GM13977 (cell line): ENCODE measurements at regions not wholly inside any gene's neighbourhood (a gene's known extent, or its start where the extent isn't known, plus 50 kb on each side); places are given as distances from the start of the nearest gene placed in this dataset.
"Not testable (repeated sequence)": the region's sequence is repeated elsewhere in the genome, so short reads cannot be mapped to it uniquely, and the experiment has no call there.

Experiments used
- DNase-seq: peaks from one replicate; pipeline ENCODE4 v3.0.0; 2012; ENCODE audit warnings: low spot score
- in situ Hi-C: fragments of 300-500 bp; cut with MboI; formaldehyde crosslinking; loops from one replicate; pipeline ENCODE4 v1.12.0; 2022; ENCODE audit warnings: low sequenced_read_pairs, low pct_unique_long_range_greater_than_20kb, mixed read lengths, inconsistent platforms; ENCODE audit not compliant: unreplicated experiment
- TF ChIP-seq, protein P1 (sequence below): IDR thresholded peaks from 2 replicates; pipeline ENCODE4 v1.5.1; 2012; ENCODE audit warnings: mild to moderate bottlenecking, control low read depth; ENCODE audit not compliant: insufficient read depth; ENCODE audit errors: extremely low read depth, missing control alignments

DNA sequence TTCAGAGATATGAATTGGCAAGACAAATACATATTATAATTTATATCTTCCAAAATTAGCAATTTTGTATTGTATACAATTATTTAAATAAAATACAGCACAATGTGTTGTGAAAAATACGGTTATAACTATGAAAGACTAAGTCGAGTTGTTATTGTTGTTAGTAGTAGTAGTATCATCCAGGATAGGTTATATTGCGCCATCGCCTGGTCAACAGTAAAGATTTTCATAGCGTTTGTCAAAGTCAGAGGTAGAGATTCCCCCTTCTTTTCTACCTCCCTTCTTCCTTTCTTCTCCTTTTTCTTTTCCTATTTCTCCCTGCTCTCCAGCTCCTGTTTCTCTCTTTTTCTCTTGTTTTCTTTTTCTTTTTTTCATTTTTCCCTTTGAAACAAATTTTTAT is 499.1 kb upstream of the EPHA5 start:
- TF ChIP-seq, protein P1, sequence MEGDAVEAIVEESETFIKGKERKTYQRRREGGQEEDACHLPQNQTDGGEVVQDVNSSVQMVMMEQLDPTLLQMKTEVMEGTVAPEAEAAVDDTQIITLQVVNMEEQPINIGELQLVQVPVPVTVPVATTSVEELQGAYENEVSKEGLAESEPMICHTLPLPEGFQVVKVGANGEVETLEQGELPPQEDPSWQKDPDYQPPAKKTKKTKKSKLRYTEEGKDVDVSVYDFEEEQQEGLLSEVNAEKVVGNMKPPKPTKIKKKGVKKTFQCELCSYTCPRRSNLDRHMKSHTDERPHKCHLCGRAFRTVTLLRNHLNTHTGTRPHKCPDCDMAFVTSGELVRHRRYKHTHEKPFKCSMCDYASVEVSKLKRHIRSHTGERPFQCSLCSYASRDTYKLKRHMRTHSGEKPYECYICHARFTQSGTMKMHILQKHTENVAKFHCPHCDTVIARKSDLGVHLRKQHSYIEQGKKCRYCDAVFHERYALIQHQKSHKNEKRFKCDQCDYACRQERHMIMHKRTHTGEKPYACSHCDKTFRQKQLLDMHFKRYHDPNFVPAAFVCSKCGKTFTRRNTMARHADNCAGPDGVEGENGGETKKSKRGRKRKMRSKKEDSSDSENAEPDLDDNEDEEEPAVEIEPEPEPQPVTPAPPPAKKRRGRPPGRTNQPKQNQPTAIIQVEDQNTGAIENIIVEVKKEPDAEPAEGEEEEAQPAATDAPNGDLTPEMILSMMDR = peak; percentile 28
- peak; percentile 6 for DNase-seq
- in situ Hi-C loops = no loop called here

DNA sequence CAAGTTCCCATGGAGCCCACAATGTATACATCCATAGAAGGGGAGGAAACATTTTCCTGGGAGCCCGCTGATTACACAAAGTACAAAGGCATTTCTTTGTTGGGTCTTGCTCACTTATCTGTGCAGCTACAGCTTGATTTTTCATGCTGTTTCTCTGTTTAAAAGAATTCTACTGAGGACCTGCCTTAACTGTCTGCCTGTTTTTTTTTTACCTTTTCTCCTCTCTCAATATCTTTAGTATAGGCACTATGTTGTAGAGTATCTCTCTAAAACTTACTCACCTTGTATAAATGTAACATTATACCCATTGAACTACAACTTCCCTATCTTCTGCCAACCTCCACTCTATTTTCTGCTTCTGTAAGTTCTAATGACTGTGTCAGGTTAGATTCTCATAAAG is 494.6 kb upstream of the EPHA5 start:
- DNase-seq = no peak
- TF ChIP-seq, protein P1 = no peak
- in situ Hi-C loops = no loop called here

DNA sequence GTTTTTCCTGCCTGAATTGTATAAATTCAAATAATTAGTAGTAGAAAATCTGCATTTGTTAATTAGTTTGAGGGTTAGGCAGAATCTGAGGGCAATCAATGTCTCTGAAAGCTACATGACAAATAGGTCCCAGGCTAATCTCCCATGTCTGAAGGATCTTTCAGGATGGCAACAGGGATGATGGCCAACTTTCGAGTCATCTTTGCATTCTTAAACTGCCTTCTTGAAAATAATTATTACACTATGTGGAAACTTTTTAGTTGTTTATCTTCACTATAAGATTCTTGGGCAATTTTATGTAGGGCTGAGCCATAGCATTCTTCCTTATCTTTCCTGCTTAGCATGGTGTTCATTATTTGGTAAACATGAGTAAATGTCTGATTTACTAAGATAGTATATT is 490.3 kb upstream of the EPHA5 start:
- TF ChIP-seq, protein P1 = no peak
- DNase-seq = no peak
- in situ Hi-C loops = no loop called here

DNA sequence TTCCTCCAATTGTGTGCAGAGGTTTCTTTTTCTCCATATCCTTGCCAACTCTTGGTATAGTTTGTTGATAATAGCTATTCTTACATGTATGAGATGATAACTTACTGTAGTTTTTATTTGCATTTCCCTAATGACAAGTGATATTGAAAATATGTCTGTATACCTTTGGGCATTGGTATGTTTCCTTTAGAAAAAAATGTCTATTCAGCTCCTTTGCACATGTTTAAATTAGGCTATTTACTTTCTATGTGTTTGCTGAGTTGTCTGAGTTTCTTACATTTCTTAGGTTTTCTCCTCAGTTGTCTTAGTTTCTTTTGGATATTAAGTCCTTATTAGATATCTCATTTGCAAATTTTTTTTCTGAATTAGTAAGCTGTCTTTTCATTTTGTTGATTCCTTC is 487.3 kb upstream of the EPHA5 start:
- no peak for DNase-seq
- TF ChIP-seq, protein P1 = no peak
- in situ Hi-C loops = no loop called here

DNA sequence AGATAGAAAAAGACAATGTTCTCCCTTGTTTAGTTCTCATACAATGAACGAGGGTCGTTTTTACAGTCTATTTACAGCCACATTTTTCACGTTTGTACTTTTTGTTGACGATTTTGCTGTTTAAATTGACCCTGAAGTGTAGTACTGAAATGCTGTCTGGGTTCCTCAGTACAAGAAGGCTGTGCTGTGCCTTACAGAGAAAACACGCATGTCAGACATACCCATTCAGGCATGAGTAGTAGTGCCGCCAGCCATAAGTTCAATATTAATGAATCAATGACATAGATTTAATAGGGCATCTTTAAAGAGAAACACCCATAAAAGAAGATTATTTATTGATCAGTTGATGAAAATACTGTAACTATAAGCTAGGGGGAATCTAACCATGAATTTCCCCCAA is 459.8 kb upstream of the EPHA5 start:
- no peak for DNase-seq
- TF ChIP-seq, protein P1 = no peak
- in situ Hi-C loops = no loop called here

DNA sequence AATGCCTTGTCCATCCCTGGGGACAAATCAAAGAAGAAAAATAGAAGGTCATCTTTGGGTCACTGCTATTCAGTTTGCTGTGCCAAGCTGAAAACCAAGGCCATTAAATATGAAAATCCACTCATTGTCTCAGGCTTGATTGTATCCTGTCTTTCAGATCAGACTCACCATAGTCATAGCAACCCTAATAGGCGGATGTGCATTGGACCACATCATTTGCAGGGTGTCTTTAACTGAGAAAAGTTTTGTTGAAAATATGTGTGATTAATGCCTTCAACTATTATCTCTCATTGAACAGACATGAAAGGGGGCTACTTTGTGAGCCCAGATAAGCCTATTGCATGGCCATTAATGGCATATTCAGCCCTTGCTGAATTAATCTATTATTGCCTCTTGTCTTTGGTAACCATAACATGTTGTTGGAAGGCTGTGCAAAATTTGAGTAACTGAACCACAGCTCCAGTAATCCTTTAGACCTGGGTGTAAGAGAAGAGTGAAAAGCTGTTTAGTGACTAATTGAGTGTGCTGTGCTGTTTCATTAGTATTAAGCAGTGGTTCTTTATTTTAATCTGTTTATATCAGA is 453.6 kb upstream of the EPHA5 start:
- in situ Hi-C loops = no loop called here
- TF ChIP-seq, protein P1 = no peak

DNA sequence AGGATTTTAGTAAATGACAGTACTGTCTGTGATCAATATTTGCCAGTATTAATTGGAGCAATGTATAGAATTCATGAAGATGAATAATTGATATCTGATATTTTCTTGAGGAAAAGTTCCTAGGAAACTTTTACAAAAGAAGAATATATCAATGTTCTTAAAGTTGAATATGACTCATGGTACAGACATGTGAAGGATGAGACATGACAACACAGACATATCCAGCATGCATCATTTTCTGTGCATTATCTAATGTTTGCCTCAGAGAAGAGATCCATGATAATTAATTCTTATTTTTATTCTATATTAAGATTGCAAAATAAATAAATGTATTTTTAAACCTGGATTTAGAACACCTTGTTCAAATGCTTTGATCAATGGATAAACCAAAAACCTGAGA is 452.9 kb upstream of the EPHA5 start:
- TF ChIP-seq, protein P1 = no peak
- no peak for DNase-seq
- in situ Hi-C loops = no loop called here

More for the DNA sequence above, 453.6 kb upstream of the EPHA5 start:
- DNase-seq = no peak

DNA sequence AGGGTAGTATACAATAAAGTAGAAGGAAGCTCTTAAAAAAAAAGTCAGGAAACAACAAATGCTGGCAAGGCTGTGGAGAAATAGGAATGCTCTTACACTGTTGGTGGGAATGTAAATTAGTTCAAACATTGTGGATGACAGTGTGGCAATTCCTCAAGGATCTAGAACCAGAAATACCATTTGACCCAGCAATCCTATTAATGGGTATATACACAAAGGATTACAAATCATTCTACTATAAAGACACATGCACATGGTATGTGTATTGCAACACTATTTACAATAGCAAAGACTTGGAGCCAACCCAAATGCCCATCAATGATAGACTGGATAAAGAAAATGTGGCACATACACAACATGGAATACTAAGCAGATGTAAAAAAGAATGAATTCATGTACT is 444.9 kb upstream of the EPHA5 start:
- DNase-seq, in situ Hi-C loops: not testable (repeated sequence)
